GM12892 (cell line): ENCODE measurements at regions not wholly inside any gene's neighbourhood (a gene's known extent, or its start where the extent isn't known, plus 50 kb on each side); places are given as distances from the start of the nearest gene placed in this dataset.

Experiments used
- POLR2A ChIP-seq: IDR thresholded peaks from 2 replicates; pipeline ENCODE4 v1.6.1; 2011; ENCODE audit warnings: low read depth, low read length, control low read depth
- POLR2AphosphoS5 ChIP-seq: IDR thresholded peaks from 2 replicates; pipeline ENCODE4 v1.6.1; 2011; ENCODE audit warnings: low read depth, low read length, control low read depth
- TAF1 ChIP-seq: IDR thresholded peaks from 2 replicates; pipeline ENCODE4 v1.6.1; 2011; ENCODE audit warnings: low read depth, mild to moderate bottlenecking, control low read depth, low read length, borderline replicate concordance

DNA sequence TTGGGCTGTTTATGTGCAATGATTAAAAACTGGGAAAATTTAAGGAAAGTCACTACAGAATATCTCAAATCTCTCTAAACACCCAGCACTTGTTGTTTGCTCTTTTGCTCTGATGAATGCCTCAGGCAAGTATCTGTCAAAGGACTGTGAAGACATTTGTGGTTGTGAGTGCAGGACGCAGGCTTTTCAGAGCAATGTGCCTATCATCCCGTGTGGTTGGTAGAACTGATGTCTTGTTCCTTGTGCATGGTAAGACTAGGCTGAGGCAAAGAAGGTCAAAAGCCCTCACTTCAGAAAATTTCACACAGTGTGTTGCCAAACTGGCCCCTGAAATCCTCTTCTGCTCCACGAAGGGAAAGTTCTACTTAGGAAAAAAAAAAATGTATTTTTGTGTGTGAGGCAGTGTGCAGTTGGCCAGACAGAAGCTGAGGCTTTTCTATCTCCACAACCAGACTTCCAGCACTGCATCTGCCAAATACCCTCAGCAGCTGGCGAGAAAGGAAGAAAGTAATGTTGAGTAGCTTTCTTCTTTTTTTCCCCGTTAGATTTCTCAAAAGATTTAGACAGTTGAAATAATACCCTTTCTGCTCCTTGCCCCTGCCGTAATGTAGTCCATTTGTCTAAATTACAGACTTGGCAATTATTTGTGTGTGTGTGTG is 1103.1 kb downstream of the VRK1 start:
- no peak for TF ChIP-seq TAF1
- TF ChIP-seq POLR2A, result no peak
- TF ChIP-seq POLR2AphosphoS5, result no peak
